Lower lobe of right lung (tissue), 2 donors: ENCODE measurements at regions not wholly inside any gene's neighbourhood (a gene's known extent, or its start where the extent isn't known, plus 50 kb on each side); places are given as distances from the start of the nearest gene placed in this dataset.
A peak's percentile ranks its signal among the peaks of the same experiment; 100 is the strongest.

ENCODE experiments used
- ATAC-seq, 2 donors: fragments of 200-7000 bp; cut with Tn5 transposase; one replicate each; pipeline ENCODE4 v1.9.1; 2020 to 2022; ENCODE audit warnings: mild to moderate bottlenecking in 2 of 2, moderate library complexity in 2 of 2
- DNase-seq: peaks from one replicate; pipeline ENCODE4 v3.0.0-alpha.2; 2020
- H3K27ac ChIP-seq: fragments of 200-600 bp; one replicate; pipeline ENCODE4 v1.8.0; 2022
- H3K27me3 ChIP-seq: fragments of 200-600 bp; one replicate; pipeline ENCODE4 v1.8.0; 2022; ENCODE audit warnings: low read depth
- H3K36me3 ChIP-seq: fragments of 200-600 bp; one replicate; pipeline ENCODE4 v1.8.0; 2022; ENCODE audit warnings: mild to moderate bottlenecking
- H3K4me1 ChIP-seq: fragments of 200-600 bp; one replicate; pipeline ENCODE4 v1.8.0; 2022
- H3K4me3 ChIP-seq: fragments of 200-600 bp; one replicate; pipeline ENCODE4 v1.8.0; 2022; ENCODE audit warnings: mild to moderate bottlenecking
- H3K9me3 ChIP-seq: fragments of 200-600 bp; one replicate; pipeline ENCODE4 v1.8.0; 2022
- intact Hi-C: fragments of 100-400 bp; cut with DNase I; formaldehyde crosslinking; loops from one replicate; pipeline ENCODE4 v1.11.0; 2022
- TF ChIP-seq, protein P1 (sequence below): fragments of 200-600 bp; IDR thresholded peaks from one replicate; pipeline ENCODE4 v1.8.0; 2022; ENCODE audit warnings: antibody characterized with exemption, mild to moderate bottlenecking
- donor health status: DM: no; HTN: yes; CAD: no; lungs with severe emphysema.

GRCh38 chr7:54689394-54690049, 69.5 kb downstream of the SEC61G start:
- peak in 1 of 2 donors; percentile 23 for ATAC-seq
- Histone ChIP-seq H3K27ac (no peak overlapping the region), H3K36me3 (no peaks in the 10 kb centered on the region), H3K4me3 (no peak overlapping the region), H3K4me1 (no peaks in the 10 kb centered on the region), H3K27me3 (no peaks in the 10 kb centered on the region), H3K9me3 (no peaks in the 10 kb centered on the region)
- no peak for DNase-seq
- intact Hi-C loops, result no loop called here
- TF ChIP-seq, protein P1, sequence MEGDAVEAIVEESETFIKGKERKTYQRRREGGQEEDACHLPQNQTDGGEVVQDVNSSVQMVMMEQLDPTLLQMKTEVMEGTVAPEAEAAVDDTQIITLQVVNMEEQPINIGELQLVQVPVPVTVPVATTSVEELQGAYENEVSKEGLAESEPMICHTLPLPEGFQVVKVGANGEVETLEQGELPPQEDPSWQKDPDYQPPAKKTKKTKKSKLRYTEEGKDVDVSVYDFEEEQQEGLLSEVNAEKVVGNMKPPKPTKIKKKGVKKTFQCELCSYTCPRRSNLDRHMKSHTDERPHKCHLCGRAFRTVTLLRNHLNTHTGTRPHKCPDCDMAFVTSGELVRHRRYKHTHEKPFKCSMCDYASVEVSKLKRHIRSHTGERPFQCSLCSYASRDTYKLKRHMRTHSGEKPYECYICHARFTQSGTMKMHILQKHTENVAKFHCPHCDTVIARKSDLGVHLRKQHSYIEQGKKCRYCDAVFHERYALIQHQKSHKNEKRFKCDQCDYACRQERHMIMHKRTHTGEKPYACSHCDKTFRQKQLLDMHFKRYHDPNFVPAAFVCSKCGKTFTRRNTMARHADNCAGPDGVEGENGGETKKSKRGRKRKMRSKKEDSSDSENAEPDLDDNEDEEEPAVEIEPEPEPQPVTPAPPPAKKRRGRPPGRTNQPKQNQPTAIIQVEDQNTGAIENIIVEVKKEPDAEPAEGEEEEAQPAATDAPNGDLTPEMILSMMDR, result no peak

- TF ChIP-seq, protein P1, result no peak
- Histone ChIP-seq H3K27ac (no peak overlapping the region), H3K4me3 (no peak overlapping the region), H3K36me3 (no peaks in the 10 kb centered on the region), H3K9me3 (no peaks in the 10 kb centered on the region), H3K27me3 (no peaks in the 10 kb centered on the region), H3K4me1 (no peaks in the 10 kb centered on the region)
- intact Hi-C loops, result no loop called here
- DNase-seq, result no peak
- no peak for ATAC-seq
Observed at GRCh38 chr7:54687462-54688212, 71.4 kb downstream of the SEC61G start.

- Histone ChIP-seq H3K9me3 (no peaks in the 10 kb centered on the region), H3K27ac (no peak overlapping the region), H3K4me1 (no peaks in the 10 kb centered on the region), H3K36me3 (no peaks in the 10 kb centered on the region), H3K4me3 (no peak overlapping the region), H3K27me3 (no peaks in the 10 kb centered on the region)
- TF ChIP-seq, protein P1, result no peak
- intact Hi-C loops, result no loop called here
- DNase-seq, result no peak
- no peak for ATAC-seq
Observed at GRCh38 chr7:54680377-54681005, 78.5 kb downstream of the SEC61G start.

- H3K36me3 ChIP-seq, result no peaks in the 10 kb centered on the region
- no peak for ATAC-seq
Observed at GRCh38 chr7:54679490-54679817, 79.6 kb downstream of the SEC61G start.

DNA sequence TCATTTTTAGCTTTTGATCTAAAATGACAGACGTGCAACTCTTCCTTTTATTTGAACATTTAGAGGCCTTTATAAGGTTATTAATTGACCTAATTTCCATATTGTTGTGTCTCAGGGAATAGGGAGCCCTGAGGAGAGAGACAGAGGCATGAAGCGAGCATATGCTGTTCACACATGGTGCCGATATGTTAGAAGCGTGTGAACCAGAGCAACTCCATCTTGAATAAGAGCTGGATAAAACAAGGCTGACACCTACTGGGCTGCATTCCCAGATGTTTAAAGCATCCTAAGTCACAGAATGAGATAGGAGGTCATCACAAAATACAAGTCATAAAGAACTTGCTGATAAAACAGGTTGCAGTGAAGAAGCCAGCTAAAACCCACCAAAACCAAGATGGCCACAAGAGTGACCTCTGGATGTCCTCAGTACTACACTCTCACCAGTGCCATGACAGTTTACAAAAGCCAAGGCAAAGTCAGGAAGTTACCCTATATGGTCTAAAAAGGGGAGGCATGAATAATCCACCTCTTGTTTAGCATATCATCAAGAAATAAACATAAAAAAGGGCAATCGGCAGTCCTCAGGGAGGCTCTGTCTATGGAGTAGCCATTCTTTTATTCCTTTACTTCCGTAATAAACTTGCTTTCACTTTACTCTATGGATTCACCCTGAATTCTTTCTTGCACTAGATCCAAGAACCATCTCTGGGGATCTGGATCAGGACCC, 80.1 kb downstream of the SEC61G start:
- Histone ChIP-seq H3K9me3 (no peaks in the 10 kb centered on the region), H3K4me1 (no peaks in the 10 kb centered on the region), H3K36me3 (no peaks in the 10 kb centered on the region), H3K4me3 (no peak overlapping the region), H3K27me3 (no peaks in the 10 kb centered on the region), H3K27ac (no peak overlapping the region)
- TF ChIP-seq, protein P1, result no peak
- intact Hi-C loops, result no loop called here
- no peak for ATAC-seq
- no peak for DNase-seq

More at GRCh38 chr7:54679490-54679817, 79.6 kb downstream of the SEC61G start:
- no peak for DNase-seq
- Histone ChIP-seq H3K4me3 (no peak overlapping the region), H3K4me1 (no peaks in the 10 kb centered on the region), H3K27ac (no peak overlapping the region), H3K9me3 (no peaks in the 10 kb centered on the region), H3K27me3 (no peaks in the 10 kb centered on the region)
- intact Hi-C loops, result no loop called here
- TF ChIP-seq, protein P1, result no peak
